ENCODE measurements at regions not wholly inside any gene's neighbourhood (a gene's known extent, or its start where the extent isn't known, plus 50 kb on each side); places are given as distances from the start of the nearest gene placed in this dataset.

GRCh38 chr20:52476074-52476750 is 284.6 kb upstream of the ZFP64 start:
- TF ChIP-seq CTCF (IDR thresholded peaks at IDR 0.05) (no peak), POLR2AphosphoS5 (IDR thresholded peaks at IDR 0.05) (no peak)
